ENCODE measurements at regions not wholly inside any gene's neighbourhood (a gene's known extent, or its start where the extent isn't known, plus 50 kb on each side); places are given as distances from the start of the nearest gene placed in this dataset.

- Histone ChIP-seq H3K4me1 (no peaks in the 10 kb centered on the region), H3K36me3 (no peaks in the 10 kb centered on the region), H3K27me3 (no peaks in the 10 kb centered on the region), H3K4me3 (no peak overlapping the region), H3K9me3 (no peaks in the 10 kb centered on the region), H3K27ac (no peak overlapping the region)
- ATAC-seq (no peak), DNase-seq (no peak)
- intact Hi-C loops (cut with DNase I) = no loop called here
- no peak for TF ChIP-seq CTCF (IDR thresholded peaks at IDR 0.05)
These were observed 292.4 kb upstream of the SMIM30 start for GRCh38 chr7:113410796-113411195.

GRCh38 chr7:113408999-113409398 is 290.6 kb upstream of the SMIM30 start:
- intact Hi-C loops (cut with DNase I) = no loop called here
- Histone ChIP-seq H3K36me3 (no peaks in the 10 kb centered on the region), H3K4me3 (no peak overlapping the region), H3K9me3 (no peaks in the 10 kb centered on the region), H3K4me1 (no peaks in the 10 kb centered on the region), H3K27me3 (no peaks in the 10 kb centered on the region), H3K27ac (no peak overlapping the region)
- TF ChIP-seq CTCF (IDR thresholded peaks at IDR 0.05) = no peak
- DNase-seq (no peak), ATAC-seq (no peak)

- intact Hi-C loops (cut with DNase I) = no loop called here
- ATAC-seq (no peak), DNase-seq (no peak)
- H3K27me3 ChIP-seq = no peaks in the 10 kb centered on the region
- no peak overlapping the region for H3K27ac ChIP-seq
- H3K4me1 ChIP-seq = no peaks in the 10 kb centered on the region
- H3K4me3 ChIP-seq = no peak overlapping the region
- H3K9me3 ChIP-seq = no peaks in the 10 kb centered on the region
- H3K36me3 ChIP-seq = no peaks in the 10 kb centered on the region
- no peak for TF ChIP-seq CTCF (IDR thresholded peaks at IDR 0.05)
These were observed 287.1 kb upstream of the SMIM30 start for GRCh38 chr7:113405296-113406056.

- Histone ChIP-seq H3K27ac (no peak overlapping the region), H3K36me3 (no peaks in the 10 kb centered on the region), H3K4me1 (no peaks in the 10 kb centered on the region), H3K27me3 (no peaks in the 10 kb centered on the region), H3K4me3 (no peak overlapping the region), H3K9me3 (no peaks in the 10 kb centered on the region)
- ATAC-seq (no peak), DNase-seq (no peak)
- intact Hi-C loops (cut with DNase I) = no loop called here
- TF ChIP-seq CTCF (IDR thresholded peaks at IDR 0.05) = no peak
These were observed 285.9 kb upstream of the SMIM30 start for GRCh38 chr7:113404245-113404644.

GRCh38 chr7:113402482-113402881 is 284.1 kb upstream of the SMIM30 start:
- intact Hi-C loops (cut with DNase I) = no loop called here
- Histone ChIP-seq H3K4me1 (no peaks in the 10 kb centered on the region), H3K4me3 (no peak overlapping the region), H3K36me3 (no peaks in the 10 kb centered on the region), H3K27me3 (no peaks in the 10 kb centered on the region), H3K27ac (no peak overlapping the region), H3K9me3 (no peaks in the 10 kb centered on the region)
- ATAC-seq = no peak
- TF ChIP-seq CTCF (IDR thresholded peaks at IDR 0.05) = no peak
- no peak for DNase-seq

- ATAC-seq = no peak
- Histone ChIP-seq H3K27ac (no peak overlapping the region), H3K4me3 (no peak overlapping the region), H3K4me1 (no peaks in the 10 kb centered on the region), H3K9me3 (no peaks in the 10 kb centered on the region), H3K36me3 (no peaks in the 10 kb centered on the region), H3K27me3 (no peaks in the 10 kb centered on the region)
- intact Hi-C loops (cut with DNase I) = no loop called here
- no peak for DNase-seq
- TF ChIP-seq CTCF (IDR thresholded peaks at IDR 0.05) = no peak
These were observed 283.7 kb upstream of the SMIM30 start for GRCh38 chr7:113402005-113402404.

All from upper lobe of right lung (tissue), 1 donor.